ENCODE measurements at regions not wholly inside any gene's neighbourhood (a gene's known extent, or its start where the extent isn't known, plus 50 kb on each side); places are given as distances from the start of the nearest gene placed in this dataset.
"Not testable (repeated sequence)": the region's sequence is repeated elsewhere in the genome, so short reads cannot be mapped to it uniquely, and the experiment has no call there.

DNA sequence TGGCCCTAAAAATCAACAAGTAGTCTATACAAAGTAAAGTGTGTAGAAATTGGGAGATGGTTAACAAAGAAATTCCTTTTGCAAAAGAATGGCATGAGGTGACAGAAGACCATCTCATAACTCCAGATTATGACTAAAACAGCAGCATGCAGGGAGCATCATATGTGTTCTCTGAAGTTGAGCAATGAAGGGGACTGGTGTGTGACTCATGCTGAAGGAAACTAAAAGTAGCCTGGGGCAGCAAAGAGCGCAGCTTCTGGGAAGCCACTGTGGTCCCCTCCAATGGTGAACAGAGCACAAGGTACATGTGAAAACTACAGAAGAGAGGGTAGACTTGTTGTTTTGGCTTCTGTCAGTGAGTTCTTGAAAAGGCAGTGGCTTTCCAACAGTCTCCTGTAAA, 133.4 kb downstream of the MACC1 start:
- no peak for DNase-seq

DNA sequence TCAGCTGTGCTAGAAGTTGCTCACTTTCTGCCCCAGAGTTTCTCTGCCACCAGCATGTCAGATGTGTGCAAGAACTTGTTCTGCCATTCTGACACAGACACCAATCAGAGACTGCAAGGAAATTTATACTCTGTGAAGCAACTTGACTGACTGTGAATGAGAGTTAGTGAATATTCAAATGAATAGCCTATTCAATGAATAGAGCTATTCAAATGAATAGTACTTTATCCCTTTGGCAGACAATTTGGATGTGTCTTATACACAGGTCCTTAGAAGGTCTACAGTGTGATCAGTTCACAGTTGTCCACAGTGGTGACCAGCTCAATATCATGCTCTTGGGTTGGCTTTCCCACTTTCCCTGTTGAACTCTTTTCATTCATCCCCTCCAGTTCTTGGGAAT, 138.1 kb downstream of the MACC1 start:
- DNase-seq: no peak

DNA sequence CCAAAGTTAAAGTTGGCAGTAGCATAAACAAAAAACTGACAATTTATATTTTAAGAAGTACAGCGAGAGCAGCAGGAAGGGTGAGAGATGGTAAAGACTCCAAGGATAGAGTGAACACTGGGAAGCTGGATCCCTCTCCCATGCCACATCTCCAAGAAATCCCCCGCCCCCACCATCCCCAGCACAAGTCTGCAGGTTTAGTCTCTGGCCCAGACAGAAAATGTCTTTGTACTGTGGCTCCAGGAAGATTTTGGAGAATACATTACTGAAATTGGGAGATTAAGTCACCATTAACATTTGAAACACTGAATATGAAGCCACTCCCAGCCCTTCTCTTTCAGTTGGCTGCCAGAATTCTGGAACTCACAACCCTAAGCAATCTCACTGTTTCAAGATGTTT, 140.3 kb downstream of the MACC1 start:
- no peak for DNase-seq

DNA sequence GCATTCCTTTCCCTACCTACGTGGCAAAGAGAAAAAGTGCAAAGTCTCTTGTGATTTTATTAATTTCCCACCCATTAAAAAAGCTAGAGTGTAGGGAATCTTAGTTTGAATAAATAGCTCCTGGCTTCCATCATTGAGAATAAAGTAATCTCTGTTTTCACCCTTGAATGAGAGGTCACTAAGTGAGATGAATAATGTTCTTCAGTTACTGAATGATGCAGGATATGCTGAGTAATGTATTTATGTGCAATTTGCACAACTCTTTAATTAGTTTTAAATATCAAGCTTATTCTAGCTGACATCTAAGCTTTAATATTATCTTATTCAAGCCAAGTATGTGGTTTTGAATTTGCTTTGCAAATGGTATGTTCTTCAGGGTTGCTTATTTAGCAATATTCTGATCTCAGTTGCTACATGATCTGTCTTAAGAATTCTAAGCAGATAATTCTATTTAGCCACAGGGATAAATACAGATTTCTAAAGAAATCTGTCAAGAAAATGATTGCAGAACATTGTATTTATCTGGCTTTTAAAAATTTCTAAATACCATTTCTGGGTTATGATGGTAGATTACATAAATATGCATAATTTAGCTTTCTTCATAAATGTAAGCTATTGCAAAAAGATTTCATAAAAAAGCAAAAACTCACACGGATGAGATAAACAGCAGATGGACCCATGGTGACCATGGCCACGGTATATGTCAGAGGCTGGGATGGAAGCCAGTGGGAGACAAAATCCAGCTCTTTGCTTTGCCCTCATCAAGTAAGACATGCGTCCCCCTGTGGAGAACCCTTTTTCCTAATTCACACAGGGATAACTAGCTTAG, 141.0 kb downstream of the MACC1 start:
- DNase-seq: no peak

DNA sequence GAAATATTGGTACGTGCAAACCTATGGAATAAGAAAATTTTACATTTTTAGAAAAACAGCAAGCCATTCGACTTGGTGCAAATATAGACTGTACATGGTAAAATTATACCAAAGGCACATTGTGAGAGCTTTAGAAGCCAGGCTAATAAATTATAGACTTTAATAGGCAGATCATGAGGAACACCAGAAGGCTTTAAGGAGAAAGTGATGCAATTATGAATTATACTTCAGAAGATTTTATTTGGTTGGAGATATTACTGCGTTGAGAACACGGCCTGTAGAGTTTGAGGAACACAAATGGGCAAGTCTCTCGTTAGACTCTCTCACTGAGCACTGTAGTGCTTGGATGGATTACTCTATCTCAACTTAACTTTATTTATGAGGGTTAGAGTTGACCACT, 141.7 kb downstream of the MACC1 start:
- no peak for DNase-seq

DNA sequence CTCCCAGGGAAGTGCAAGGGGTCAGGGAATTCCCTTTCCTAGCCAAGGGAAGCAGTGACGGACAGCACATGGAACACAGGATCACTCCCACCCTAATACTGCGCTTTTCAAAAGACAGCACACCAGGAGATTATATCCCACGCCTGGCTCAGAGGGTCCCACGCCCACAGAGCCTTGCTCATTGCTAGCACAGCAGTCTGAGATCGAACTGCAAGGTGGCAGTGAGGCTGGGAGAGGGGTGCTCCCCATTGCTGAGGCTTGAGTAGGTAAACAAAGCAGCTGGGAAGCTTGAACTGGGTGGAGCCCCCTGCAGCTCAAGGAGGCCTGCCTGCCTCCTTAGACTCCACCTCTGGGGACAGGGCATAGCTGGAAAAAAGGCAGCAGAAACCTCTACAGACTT, 149.2 kb downstream of the MACC1 start:
- DNase-seq: not testable (repeated sequence)

DNA sequence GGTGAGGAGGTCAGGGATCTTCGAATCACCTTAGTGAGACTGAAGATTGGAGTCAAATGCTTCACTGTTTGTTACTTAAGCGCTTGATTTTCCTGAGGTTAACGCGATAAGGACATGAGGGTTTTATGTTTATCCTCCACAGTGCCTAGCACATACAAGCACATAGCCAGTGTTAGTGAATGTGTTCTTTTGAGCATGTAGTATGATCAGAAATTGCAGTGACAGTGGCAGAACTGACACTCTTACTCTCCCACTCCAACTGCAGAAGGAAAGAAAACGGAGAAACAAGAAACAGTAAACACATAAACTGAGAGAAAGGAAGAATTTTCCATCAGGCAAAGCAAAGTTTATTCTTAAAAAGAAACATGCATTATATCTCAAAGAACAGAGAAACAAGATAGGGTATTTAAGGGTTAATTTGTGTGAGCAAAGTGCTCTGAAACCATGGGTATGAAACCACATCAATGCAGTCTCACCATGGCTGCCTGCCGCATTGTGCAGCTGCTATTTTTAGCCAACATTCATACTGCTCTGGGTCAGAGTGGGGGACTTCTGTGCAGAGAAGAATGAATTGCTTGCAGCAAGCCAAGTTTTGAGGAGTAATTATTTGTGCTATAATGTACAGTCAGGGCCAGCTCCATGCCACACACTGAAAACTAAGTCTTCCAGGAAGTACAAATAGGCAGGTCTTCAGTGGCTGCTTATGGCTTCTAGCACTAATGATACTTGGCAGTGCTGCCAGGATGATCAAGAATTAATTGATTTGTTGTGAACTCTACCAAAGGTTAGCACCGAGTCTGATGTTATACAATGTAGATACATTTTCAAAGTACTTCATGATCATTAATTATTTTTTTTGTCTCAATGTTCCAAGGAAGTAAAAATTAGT, 152.0 kb downstream of the MACC1 start:
- no peak for DNase-seq

DNA sequence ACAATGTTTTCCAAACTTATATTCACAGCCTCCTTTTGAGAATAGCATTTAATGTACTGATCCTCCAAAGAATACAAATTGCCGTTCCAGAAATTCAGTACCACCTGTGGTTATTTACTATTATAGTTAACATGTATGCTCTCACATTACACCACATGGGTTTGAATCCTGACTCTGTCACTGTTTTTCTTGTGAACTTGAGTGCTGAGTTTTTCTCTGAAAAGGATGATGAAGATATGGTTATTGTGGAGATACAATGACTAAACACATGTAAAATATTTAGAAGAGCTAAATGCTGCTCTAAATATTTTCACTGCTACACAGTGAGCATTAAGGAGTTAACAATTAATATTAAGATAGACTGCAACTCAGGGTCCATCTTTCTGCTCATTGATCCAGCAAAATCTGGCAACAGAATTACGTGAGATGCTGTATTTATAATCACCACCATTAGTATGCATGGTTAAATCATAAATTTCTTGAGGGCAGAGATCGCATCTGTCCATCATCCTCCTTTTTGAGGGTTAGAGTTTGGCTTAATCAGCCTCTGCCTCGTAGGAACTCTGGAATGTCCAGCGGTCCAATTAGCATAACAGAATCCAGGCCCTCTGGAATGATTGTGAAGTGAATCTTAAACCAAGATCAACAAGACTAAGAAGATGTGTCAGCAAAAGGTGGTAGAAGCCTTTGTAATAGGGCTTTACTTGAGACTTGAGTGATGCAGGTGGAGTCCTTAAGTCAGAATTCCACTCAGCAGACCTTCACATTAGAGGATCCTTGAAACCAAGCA, 152.8 kb downstream of the MACC1 start:
- DNase-seq: no peak

DNA sequence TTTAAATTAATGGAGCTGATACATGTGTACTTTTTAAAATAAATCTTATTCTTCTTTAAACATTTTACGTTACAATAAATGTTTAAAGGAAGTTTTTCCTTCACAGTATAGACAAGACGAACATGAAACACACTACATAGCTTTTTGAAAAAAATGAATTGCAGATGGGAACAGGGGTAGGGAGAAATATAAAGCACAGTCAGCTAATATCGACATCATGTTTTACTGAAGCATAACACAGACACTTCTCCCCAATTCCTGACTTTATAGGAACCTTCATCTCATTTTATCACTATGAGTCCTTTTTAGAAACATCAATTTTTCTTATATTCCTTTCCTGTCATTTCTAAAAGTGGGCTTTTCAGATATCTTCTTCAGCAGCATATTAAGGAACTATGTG, 153.5 kb downstream of the MACC1 start:
- DNase-seq: no peak

DNA sequence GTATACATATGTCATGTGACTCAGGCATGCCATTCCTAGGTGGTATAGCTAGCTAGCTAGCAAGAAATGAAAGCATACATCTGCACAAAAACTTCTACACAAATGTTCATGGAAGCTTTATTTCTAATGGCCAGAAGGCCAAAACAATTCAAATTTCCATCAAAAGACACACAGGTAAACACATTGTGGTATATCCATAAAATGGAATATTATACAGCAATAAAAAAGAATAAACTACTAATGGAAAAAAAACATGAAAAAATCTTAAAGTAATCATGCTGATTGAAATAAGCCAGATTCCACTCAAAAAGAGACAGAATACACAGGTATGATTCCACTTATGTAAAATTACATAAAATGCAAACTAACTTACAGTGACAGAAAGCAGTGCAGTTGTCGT, 154.3 kb downstream of the MACC1 start:
- no peak for DNase-seq

DNA sequence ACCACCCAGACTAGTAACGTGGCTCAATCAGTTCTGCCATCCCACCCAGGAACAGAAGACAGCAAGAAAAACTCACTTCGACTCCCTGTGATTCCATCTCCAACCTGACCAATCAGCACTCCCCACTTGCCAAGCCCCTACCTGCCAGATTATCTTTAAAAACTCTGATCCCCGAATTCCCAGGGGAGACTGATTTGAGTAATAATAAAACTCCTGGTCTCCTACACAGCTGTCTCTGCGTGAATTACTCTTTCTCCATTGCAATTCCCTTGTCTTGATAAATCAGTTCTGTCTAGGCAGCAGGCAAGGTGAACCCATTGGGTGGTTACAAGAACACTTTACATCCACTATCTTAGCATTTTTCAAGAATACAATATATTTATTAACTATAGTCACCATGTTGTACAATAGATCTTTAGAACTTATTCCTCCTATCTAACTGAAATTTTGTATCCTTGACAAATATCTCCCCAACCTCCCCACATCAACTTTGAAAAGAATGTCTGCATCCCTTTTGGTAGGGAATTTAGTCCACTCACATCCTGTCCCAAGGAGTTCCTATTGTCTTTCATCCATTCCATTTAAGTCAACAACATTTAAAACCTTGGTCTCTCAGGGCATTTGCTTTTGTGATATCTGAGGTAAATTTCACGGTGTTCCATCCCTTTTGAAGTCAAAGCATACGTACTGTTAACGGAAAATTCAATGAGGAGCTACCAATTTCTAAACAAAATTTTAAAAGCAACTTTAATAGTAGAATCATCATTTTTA, 163.7 kb downstream of the MACC1 start:
- DNase-seq: no peak

DNA sequence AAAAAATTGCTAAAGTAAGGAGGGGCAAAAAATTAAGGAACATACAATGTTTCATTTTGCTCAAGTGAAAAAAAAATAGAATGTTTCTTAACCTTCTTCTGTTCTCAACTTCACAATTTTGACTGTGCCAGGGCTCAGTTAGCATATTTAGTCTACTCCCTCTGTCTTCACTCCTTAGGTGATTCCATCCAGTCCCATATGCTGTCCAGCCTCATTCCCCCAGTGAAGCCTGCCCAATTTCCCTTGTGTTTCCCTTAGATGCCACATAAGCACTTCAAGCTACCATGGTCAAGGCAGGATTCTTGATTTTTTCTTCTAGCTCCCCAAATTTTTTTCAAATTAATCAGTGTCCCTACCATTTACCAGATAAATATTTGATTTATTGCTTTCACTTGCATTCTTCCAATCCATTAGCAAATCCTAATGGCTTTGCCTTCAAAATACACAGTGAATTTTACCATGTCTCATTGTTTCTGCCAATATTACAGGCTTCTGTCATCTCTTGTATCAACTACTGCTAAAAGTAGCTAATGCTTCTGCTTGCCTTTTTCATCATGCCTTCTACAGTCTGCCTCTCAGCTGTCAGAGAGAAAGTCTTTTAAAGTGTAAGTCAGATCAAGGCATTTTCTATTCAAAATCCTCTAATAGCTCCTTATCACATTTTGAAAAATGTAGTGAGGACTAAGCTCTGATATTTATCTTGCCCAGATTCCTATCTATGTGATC, 166.8 kb downstream of the MACC1 start:
- DNase-seq: no peak

DNA sequence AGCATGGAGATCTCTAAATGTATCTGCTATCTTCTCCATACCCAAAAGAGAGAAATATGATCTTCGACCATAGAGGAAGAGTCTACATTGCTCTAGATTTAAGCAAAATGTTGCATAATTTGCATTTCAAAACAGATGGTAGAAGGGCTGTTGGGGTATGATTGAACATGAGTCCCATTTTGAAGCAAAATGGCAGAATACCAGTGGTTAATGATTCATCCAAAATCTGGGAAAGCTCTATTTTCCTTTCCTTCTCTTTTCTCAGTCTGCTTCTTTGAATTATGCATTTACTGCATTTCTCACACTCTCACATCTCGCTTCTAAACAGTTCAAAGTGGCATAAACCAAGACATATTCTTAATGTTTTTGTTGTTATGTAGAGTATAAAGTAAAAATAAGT, 178.5 kb downstream of the MACC1 start:
- DNase-seq: no peak

DNA sequence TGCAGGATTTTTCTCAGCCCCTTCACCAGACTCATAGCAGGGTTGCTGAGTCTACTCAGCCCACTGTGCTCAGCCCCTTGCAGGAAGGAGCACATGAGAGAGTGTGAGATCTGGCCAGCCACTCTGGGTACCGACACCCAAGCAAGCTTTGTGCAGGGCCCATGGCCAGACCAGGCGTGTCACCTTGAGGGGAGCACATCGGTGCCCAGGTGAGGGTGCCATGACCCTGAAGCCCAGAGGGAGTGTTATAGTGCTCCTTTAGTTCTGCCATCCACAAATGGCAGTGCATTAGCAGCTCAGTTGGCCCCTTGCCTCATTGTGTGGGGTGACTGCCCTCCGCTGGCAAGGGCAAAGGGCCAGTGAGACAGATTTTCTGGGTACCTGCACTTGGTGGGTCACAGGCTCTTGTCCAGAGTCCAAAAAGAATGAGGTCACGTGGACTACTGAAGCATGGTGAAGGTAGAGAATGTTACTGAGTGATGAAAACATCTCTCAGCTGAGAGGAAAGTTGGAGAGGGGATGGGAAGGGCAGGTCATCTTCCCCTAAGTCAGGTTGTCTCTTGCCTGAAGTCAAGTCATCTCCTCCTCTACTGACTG, 181.8 kb downstream of the MACC1 start:
- DNase-seq: no peak

DNA sequence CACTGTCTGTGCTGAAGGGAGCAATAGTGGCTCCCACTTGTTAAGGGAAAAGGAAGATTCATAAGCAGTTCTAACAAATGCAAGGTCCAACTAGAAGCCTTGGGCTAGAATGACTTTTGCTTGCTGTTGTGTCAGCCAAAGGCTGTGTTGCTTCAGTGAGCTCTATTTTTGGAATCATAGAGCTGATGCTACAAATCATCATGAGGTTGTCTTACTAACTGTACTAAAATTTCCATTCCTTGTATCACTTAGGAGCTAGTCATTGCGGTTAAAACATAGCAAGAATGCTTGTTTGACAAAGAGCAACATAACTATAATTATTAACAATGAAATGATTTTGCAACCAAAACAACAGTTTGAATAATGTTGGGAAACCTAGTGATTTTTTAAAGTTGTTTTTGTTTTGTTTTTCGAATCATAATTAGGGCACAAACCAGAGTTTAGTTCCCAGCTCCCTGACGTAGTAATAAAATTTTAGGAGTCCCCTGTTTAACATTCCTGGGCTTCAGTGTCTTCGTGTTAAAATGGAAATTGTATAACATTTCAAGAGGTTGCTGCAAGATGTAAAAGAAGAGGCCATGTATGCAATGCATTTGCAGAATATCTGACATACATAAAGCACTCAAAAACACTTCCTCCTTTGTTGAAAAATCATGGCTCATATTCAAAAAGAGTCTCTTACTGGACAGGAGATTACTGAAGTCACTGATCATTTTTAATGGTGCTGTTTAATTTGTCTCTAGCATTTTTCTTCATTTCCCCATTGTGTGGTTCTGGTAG, 183.4 kb downstream of the MACC1 start:
- DNase-seq: no peak

DNA sequence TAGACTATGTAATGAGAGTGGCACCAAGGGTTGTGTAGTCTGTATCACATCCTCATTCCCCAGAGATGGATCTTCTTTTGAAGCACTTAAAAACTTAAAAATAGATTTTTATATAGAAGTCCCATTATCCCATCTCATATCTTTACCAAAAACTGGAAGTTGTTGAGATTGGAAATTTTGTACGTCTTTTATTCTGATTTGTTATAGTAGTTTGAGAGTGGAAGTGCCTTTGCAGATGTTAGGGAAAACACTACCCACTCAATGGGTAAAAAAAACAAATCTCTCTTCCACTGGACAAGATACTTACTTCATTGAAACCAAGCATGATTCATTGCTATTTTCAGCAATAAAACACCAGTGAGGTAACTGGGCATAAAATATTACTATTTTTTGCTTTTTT, 184.4 kb downstream of the MACC1 start:
- no peak for DNase-seq

DNA sequence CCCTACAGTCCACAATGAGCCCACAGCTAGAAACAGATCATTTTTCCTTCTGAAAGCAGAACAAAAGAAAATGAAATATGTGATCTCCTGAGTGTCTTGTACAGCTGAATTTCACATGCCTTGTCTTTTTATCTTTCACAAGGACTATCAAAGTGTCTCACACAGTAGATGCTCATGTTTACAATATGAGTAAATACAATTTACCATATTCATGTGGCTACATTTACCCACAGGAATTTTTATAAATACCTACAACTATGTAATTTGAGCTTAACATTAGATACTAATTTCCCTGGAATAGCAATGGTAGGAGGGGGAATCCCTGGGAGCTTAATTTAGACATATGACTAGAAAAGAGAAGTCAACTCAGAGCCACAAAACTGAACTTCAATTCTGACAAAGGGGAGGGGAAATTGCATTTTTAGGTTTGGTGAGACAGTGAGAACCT, 186.2 kb downstream of the MACC1 start:
- DNase-seq: no peak

DNA sequence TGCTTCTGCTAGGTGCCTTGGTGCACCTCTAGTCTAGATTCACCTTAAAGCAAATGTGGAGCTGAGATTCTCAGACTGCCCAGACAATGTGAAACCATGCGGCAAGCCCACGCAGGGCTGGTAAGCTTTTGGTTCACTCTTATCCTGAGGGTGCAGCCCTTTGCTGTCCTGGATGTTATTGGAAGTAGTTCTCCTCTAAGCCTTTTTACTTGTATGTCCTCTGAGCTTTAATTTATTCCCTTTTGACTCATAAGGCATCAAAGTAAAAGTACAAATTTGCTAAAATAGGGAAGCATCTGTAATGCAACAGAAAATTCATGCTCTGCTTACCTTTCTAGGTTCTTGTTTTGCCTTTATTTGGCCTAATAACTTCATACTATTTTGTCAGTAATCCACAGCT, 186.8 kb downstream of the MACC1 start:
- no peak for DNase-seq

DNA sequence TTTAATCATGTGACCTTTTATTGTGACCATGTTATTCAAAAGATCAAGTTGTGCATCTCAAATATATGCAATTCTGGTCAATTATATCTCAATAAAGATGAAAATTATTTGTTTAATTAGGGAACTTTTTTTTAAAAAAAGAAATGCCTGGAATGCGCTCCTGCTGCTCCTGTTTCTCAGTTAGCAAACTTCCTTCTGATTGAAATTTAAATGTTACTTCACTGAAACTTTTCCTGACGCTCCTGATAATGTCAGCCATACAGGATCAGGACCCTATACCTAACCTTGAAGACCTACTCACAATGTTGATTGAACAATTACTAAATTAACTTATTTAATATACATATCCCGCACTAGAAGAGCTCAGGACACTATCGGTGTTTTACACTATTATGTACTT, 190.4 kb downstream of the MACC1 start:
- no peak for DNase-seq

DNA sequence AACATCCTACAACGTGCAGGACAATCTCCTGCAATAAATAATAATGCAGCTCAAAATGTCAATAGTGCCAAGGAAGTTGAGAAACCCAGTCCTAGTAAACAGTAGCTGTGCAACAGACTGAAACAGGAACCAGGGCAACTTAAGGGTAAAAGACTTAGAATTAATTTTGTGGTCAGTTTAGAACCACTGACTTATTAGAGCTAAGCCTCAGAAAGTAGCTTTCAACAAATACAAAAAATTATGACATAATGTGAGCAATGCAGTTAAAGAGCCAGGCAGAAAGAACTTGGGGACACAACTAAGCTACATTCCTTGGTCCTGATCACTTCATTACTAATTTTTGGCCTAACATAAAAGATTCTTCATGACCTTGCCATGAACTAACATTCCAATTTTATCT, 195.4 kb downstream of the MACC1 start:
- DNase-seq: no peak

DNA sequence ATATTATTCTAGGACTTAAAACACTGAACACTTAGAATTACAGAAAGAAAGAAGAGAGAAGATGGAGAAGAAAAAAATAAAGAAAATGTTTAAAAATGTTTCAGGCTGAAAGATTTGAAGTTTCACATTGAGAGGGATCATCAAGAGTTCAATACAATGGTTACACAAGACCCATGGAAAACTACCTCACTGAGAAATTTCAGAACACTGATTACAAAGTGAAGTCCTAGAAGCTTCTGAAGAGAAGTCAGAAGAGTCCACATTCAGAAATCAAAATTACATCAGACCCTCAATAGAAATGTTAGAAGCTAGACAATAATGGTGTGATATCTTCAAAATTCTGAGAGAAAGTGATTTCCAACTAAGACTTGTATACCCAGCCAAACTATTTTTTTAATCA, 196.1 kb downstream of the MACC1 start:
- DNase-seq: no peak

Measured in NCI-H2171 (cell line).